A549 (cell line): ENCODE measurements at regions not wholly inside any gene's neighbourhood (a gene's known extent, or its start where the extent isn't known, plus 50 kb on each side); places are given as distances from the start of the nearest gene placed in this dataset.
A peak's percentile ranks its signal among the peaks of the same experiment; 100 is the strongest.

Experiments
- ATAC-seq, 2 experiments: fragments of 200-7000 bp in 1 of 2; fragments of >200 bp in 1 of 2; cut with Nextera tagmentation in 1 of 2; cut with Tn5 transposase in 1 of 2; 3 replicates each; pipeline versions ENCODE4 v1.8.0 to v1.9.1; 2018 to 2020; ENCODE audit warnings: mild to moderate bottlenecking in 1 of 2, moderate library complexity in 1 of 2
- CTCF ChIA-PET: fragments of 300-600 bp; sonication (Branson Sonifier 250); formaldehyde crosslinking; extraction: SDS; loops from one replicate; lab custom pipeline; 2021; ENCODE audit warnings: antibody characterized with exemption, inconsistent platforms; lab: Yijun Ruan, JAX
- POLR2A ChIA-PET: fragments of 350-600 bp; formaldehyde crosslinking; extraction: SDS; loops from one replicate; lab custom pipeline; 2021; ENCODE audit warnings: antibody characterized with exemption, inconsistent platforms; lab: Yijun Ruan, JAX
- DNase-seq, 2 experiments: peaks; one replicate each; pipeline versions ENCODE4 v3.0.0 to v3.0.0-alpha.2; 2011 to 2016; ENCODE audit warnings: low read depth in 1 of 2, low spot score in 1 of 2
- FAIRE-seq: peaks from 2 replicates; lab custom pipeline; 2011; peaks lifted over from hg19 to GRCh38; lab: Jason Lieb, UNC
- H3K27ac ChIP-seq, 2 experiments: fragments of >200 bp; sonication (Bioruptor Twin); formaldehyde crosslinking; 3 replicates each; pipeline ENCODE4 v1.5.1; 2016 to 2017
- H3K4me1 ChIP-seq: fragments of >200 bp; sonication (Bioruptor Twin); formaldehyde crosslinking; 3 replicates; pipeline ENCODE4 v1.6.1; 2016
- H3K4me2 ChIP-seq: fragments of >200 bp; sonication (Bioruptor Twin); formaldehyde crosslinking; 3 replicates; pipeline ENCODE4 v1.6.1; 2016
- H3K4me3 ChIP-seq: fragments of >200 bp; sonication (Bioruptor Twin); formaldehyde crosslinking; 3 replicates; pipeline ENCODE4 v1.5.1; 2016
- H3K9me3 ChIP-seq: fragments of >200 bp; sonication (Bioruptor Twin); formaldehyde crosslinking; 3 replicates; pipeline ENCODE4 v1.6.1; 2016
- CEBPB ChIP-seq, 2 experiments: fragments of >200 bp in 1 of 2; sonication (Bioruptor Twin) in 1 of 2; formaldehyde crosslinking in 1 of 2; IDR thresholded peaks; 2 replicates each; pipeline ENCODE4 v1.6.1; 2012 to 2016
- CHD2 ChIP-seq: fragments of 150-350 bp; IDR thresholded peaks from 2 replicates; pipeline ENCODE4 v1.6.1; 2014; ENCODE audit warnings: low read length; ENCODE audit not compliant: partially characterized antibody
- EHF ChIP-seq: fragments of 250-450 bp; sonication (Bioruptor Pico); IDR thresholded peaks from 2 replicates; pipeline ENCODE4 v1.5.0; 2020; ENCODE audit warnings: mild to moderate bottlenecking
- ESRRA ChIP-seq: fragments of 150-350 bp; IDR thresholded peaks from 2 replicates; pipeline ENCODE4 v1.6.1; 2014; ENCODE audit warnings: mild to moderate bottlenecking, low read length, borderline replicate concordance
- FOSB ChIP-seq: fragments of 250-450 bp; sonication (Bioruptor Pico); IDR thresholded peaks from 2 replicates; pipeline ENCODE4 v1.5.0; 2020; ENCODE audit warnings: mild to moderate bottlenecking, moderate library complexity
- FOSL2 ChIP-seq, 2 experiments: fragments of 450-650 bp in 1 of 2; fragments of >200 bp in 1 of 2; sonication (Bioruptor Twin) in 1 of 2; formaldehyde crosslinking; IDR thresholded peaks; 2 replicates each; pipeline versions ENCODE4 v1.5.0 to v1.6.1; 2016 to 2020; ENCODE audit warnings: mild to moderate bottlenecking in 1 of 2, moderate library complexity in 1 of 2
- FOXS1 ChIP-seq: fragments of 250-450 bp; sonication (Bioruptor Pico); IDR thresholded peaks from 2 replicates; pipeline ENCODE4 v1.5.0; 2020; ENCODE audit warnings: mild to moderate bottlenecking, moderate library complexity
- HDAC2 ChIP-seq: fragments of 200-600 bp; sonication (generic); IDR thresholded peaks from 2 replicates; pipeline ENCODE4 v1.6.1; 2016
- JUNB ChIP-seq: fragments of >200 bp; sonication (Bioruptor Twin); formaldehyde crosslinking; IDR thresholded peaks from 2 replicates; pipeline ENCODE4 v1.6.1; 2016
- PHF8 ChIP-seq: fragments of 200-600 bp; sonication (generic); IDR thresholded peaks from 2 replicates; pipeline ENCODE4 v1.6.1; 2016; ENCODE audit warnings: low read depth, mild to moderate bottlenecking, antibody characterized with exemption, moderate library complexity, borderline replicate concordance
- POLR2A ChIP-seq: IDR thresholded peaks from 2 replicates; pipeline ENCODE4 v1.6.1; 2012; ENCODE audit warnings: mild to moderate bottlenecking, low read length
- POLR2AphosphoS2 ChIP-seq: conservative IDR thresholded peaks from 2 replicates; pipeline ENCODE4 v1.6.1; 2012; ENCODE audit warnings: low read length, improper control_type of control experiment, inconsistent platforms
- RAD21 ChIP-seq, 2 experiments: fragments of >200 bp in 1 of 2; sonication (Bioruptor Twin) in 1 of 2; formaldehyde crosslinking in 1 of 2; IDR thresholded peaks in 1 of 2; conservative IDR thresholded peaks in 1 of 2; 2 replicates in 1 of 2; 3 replicates in 1 of 2; pipeline ENCODE4 v1.6.1; 2012 to 2018; ENCODE audit warnings: inconsistent platforms in 1 of 2
- ZC3H11A ChIP-seq: fragments of 450-650 bp; IDR thresholded peaks from 2 replicates; pipeline ENCODE4 v1.6.1; 2014; ENCODE audit warnings: antibody characterized with exemption, mild to moderate bottlenecking
- WGBS: methylation state at CpG from one replicate; pipeline ENCODE4 v1.1.6; 2017; ENCODE audit errors: missing lambda C conversion rate; 5-methylcytosine and 5-hydroxymethylcytosine counted together
- TF ChIP-seq, protein P1 (sequence below): IDR thresholded peaks from 2 replicates; pipeline ENCODE4 v1.6.1; 2012
- TF ChIP-seq, protein P2 (sequence below): fragments of >200 bp; sonication (Bioruptor Twin); formaldehyde crosslinking; IDR thresholded peaks from 3 replicates; pipeline ENCODE4 v1.6.1; 2016
- TF ChIP-seq, protein P3 (sequence below): fragments of 200-600 bp; sonication (generic); IDR thresholded peaks from 2 replicates; pipeline ENCODE4 v1.6.1; 2016; ENCODE audit warnings: antibody characterized with exemption, mild to moderate bottlenecking, moderate library complexity
- TF ChIP-seq, protein P4 (sequence below): fragments of 250-450 bp; sonication (Bioruptor Pico); IDR thresholded peaks from 2 replicates; pipeline ENCODE4 v1.5.0; 2021; ENCODE audit warnings: mild to moderate bottlenecking, moderate library complexity, borderline replicate concordance
- TF ChIP-seq, protein P5 (sequence below): fragments of >200 bp; sonication (Bioruptor Twin); formaldehyde crosslinking; IDR thresholded peaks from 2 replicates; pipeline ENCODE4 v1.6.1; 2016

DNA sequence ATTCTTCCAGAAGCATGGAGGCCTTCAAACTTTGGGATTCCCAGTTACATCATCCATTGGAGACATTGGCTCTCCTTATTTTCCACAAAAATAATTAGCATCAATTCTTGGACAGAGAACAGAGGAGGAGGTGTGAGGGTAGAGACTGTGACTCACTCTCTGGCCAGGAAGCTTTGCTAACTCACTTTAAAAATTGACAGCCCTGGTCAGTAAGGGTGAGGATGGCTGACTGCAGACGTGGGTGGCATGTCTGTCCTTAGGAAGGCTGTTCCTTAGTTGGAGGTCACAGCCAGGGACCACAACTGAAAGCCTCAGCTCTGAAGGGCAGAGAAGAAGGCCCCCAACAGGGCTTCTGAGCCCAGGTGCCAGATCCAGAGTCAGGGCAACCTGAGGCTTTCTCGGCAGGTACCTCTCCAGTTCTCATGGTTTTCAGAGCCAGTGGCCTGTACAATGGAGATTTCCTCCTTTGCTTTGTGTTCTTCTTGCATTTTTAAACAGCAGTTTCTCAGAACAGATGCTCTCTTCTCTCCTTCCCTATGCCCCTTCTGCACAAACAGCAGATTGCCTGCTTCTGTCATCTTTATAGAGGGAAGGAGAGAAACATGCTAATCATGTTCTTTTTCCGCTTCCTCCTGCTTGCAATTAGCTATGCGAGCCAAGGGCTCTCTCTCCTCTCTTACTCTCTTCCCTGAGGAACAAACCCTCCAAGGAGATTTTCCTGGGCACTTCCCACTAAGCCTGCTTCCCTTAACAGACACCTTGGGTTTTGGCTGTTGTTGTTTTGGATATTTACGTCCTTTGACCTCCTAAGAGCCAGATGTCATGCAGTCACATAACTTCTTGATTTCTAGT lies 92.5 kb upstream of the ZNF366 start:
- Histone ChIP-seq H3K9me3 (peaks cover 24% of the 10 kb centered on the region), H3K4me2 (peak overlapping the region; percentile 72), H3K27ac (peak overlapping the region; percentile 89 to 97), H3K4me3 (no peak overlapping the region), H3K4me1 (peaks cover 42% of the 10 kb centered on the region)
- CTCF ChIA-PET, result interaction anchor here (0.8 to 1.7 kb wide), 4 partner anchors 11 to 257 kb away, joined by 3 to 9 read pairs (median 5); no protein-coding TSS in a partner anchor
- ATAC-seq (peak; percentile 41 to 59), DNase-seq (peak; percentile 6 to 18), FAIRE-seq (no peak)
- POLR2A ChIA-PET, result interaction anchor here (0.7 to 1.0 kb wide), 2 partner anchors 43 to 252 kb away, joined by 3 to 4 read pairs; no protein-coding TSS in a partner anchor
- TF ChIP-seq JUNB (peak; percentile 55; the same call in 1 of the 2 replicates), FOSL2 (IDR thresholded peaks at IDR 0.05) (0 out of 2 replicates have a peak, but pooled peaks have one; percentile 24), FOSL2 (CRISPR knock-in tag; IDR thresholded peaks at IDR 0.05) (no peak)
- TF ChIP-seq, protein P1, sequence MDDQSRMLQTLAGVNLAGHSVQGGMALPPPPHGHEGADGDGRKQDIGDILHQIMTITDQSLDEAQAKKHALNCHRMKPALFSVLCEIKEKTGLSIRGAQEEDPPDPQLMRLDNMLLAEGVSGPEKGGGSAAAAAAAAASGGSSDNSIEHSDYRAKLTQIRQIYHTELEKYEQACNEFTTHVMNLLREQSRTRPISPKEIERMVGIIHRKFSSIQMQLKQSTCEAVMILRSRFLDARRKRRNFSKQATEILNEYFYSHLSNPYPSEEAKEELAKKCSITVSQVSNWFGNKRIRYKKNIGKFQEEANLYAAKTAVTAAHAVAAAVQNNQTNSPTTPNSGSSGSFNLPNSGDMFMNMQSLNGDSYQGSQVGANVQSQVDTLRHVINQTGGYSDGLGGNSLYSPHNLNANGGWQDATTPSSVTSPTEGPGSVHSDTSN, result no peak
- WGBS, result 44% methylated on average over 5 of the region's 5 CpGs

DNA sequence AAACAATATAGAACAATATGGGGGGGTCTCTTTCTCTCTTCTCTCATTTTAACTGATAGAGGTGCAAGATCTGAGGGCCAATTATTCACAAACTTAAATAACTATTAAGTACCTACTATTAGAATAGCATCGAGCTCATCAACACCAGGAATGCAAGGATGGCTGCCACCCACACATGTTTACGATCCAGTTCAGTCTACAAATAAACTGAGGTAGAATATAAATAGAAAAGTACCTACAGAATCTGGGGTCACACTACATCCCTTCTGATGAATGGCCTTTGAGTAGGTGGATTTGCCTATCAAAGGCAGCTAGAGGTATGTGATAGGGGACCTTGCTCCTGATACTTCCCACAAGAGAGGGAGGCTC lies 91.8 kb upstream of the ZNF366 start:
- DNase-seq (no peak), ATAC-seq (no peak), FAIRE-seq (no peak)
- peaks cover 24% of the 10 kb centered on the region for H3K9me3 ChIP-seq
- H3K4me2 ChIP-seq, result peak overlapping the region; percentile 72; the same call in 2 of the 3 replicates
- ChIA-PET CTCF (interaction anchor here (0.7 to 1.7 kb wide), 3 partner anchors 10 to 75 kb away, joined by 3 to 9 read pairs (median 5); no protein-coding TSS in a partner anchor), POLR2A (no interaction called here)
- H3K27ac ChIP-seq, result peak overlapping the region; percentile 89 to 97
- TF ChIP-seq CHD2, result no peak
- no peak for TF ChIP-seq FOSL2 (IDR thresholded peaks at IDR 0.05)
- no peak for TF ChIP-seq FOSL2 (CRISPR knock-in tag; IDR thresholded peaks at IDR 0.05)
- TF ChIP-seq, protein P2, sequence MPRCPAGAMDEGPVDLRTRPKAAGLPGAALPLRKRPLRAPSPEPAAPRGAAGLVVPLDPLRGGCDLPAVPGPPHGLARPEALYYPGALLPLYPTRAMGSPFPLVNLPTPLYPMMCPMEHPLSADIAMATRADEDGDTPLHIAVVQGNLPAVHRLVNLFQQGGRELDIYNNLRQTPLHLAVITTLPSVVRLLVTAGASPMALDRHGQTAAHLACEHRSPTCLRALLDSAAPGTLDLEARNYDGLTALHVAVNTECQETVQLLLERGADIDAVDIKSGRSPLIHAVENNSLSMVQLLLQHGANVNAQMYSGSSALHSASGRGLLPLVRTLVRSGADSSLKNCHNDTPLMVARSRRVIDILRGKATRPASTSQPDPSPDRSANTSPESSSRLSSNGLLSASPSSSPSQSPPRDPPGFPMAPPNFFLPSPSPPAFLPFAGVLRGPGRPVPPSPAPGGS, result no peak
- TF ChIP-seq, protein P3, sequence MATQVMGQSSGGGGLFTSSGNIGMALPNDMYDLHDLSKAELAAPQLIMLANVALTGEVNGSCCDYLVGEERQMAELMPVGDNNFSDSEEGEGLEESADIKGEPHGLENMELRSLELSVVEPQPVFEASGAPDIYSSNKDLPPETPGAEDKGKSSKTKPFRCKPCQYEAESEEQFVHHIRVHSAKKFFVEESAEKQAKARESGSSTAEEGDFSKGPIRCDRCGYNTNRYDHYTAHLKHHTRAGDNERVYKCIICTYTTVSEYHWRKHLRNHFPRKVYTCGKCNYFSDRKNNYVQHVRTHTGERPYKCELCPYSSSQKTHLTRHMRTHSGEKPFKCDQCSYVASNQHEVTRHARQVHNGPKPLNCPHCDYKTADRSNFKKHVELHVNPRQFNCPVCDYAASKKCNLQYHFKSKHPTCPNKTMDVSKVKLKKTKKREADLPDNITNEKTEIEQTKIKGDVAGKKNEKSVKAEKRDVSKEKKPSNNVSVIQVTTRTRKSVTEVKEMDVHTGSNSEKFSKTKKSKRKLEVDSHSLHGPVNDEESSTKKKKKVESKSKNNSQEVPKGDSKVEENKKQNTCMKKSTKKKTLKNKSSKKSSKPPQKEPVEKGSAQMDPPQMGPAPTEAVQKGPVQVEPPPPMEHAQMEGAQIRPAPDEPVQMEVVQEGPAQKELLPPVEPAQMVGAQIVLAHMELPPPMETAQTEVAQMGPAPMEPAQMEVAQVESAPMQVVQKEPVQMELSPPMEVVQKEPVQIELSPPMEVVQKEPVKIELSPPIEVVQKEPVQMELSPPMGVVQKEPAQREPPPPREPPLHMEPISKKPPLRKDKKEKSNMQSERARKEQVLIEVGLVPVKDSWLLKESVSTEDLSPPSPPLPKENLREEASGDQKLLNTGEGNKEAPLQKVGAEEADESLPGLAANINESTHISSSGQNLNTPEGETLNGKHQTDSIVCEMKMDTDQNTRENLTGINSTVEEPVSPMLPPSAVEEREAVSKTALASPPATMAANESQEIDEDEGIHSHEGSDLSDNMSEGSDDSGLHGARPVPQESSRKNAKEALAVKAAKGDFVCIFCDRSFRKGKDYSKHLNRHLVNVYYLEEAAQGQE, result no peak
- no peak for TF ChIP-seq HDAC2
- TF ChIP-seq JUNB, result no peak
- no peak for TF ChIP-seq FOSB (CRISPR knock-in tag)
- no peak for TF ChIP-seq POLR2AphosphoS2
- TF ChIP-seq ZC3H11A, result no peak
- TF ChIP-seq POLR2A, result no peak
- TF ChIP-seq EHF (CRISPR knock-in tag), result no peak
- TF ChIP-seq RAD21 (conservative IDR thresholded peaks at IDR 0.05 in 1 of 2, IDR thresholded peaks at IDR 0.05 in 1 of 2), result no peak
- TF ChIP-seq ESRRA, result no peak
- TF ChIP-seq, protein P1, result no peak
- TF ChIP-seq, protein P4, sequence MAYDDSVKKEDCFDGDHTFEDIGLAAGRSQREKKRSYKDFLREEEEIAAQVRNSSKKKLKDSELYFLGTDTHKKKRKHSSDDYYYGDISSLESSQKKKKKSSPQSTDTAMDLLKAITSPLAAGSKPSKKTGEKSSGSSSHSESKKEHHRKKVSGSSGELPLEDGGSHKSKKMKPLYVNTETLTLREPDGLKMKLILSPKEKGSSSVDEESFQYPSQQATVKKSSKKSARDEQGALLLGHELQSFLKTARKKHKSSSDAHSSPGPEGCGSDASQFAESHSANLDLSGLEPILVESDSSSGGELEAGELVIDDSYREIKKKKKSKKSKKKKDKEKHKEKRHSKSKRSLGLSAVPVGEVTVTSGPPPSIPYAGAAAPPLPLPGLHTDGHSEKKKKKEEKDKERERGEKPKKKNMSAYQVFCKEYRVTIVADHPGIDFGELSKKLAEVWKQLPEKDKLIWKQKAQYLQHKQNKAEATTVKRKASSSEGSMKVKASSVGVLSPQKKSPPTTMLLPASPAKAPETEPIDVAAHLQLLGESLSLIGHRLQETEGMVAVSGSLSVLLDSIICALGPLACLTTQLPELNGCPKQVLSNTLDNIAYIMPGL (CRISPR knock-in tag), result no peak
- TF ChIP-seq, protein P5, sequence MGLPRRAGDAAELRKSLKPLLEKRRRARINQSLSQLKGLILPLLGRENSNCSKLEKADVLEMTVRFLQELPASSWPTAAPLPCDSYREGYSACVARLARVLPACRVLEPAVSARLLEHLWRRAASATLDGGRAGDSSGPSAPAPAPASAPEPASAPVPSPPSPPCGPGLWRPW, result no peak
- no peak for TF ChIP-seq PHF8
- TF ChIP-seq CEBPB (IDR thresholded peaks at IDR 0.05), result no peak
- TF ChIP-seq FOXS1 (CRISPR knock-in tag), result no peak
- peaks cover 42% of the 10 kb centered on the region for H3K4me1 ChIP-seq
- WGBS, result 90% methylated on average over 2 of the region's 2 CpGs
- H3K4me3 ChIP-seq, result no peak overlapping the region
